ENCODE measurements at regions not wholly inside any gene's neighbourhood (a gene's known extent, or its start where the extent isn't known, plus 50 kb on each side); places are given as distances from the start of the nearest gene placed in this dataset.

GRCh38 chr10:9416331-9416730 is 1361.8 kb downstream of the GATA3 start:
- POLR2A ChIA-PET: no interaction called here

GRCh38 chr10:9419757-9420156 is 1365.3 kb downstream of the GATA3 start:
- H3K36me3 ChIP-seq (ENCODE audit: control insufficient read depth, insufficient read depth, low read length): no peaks in the 10 kb centered on the region
- no peak overlapping the region for H3K4me3 ChIP-seq (ENCODE audit: low read depth, low read length)
- peaks cover 11% of the 10 kb centered on the region for H3K9me3 Mint-ChIP-seq (ENCODE audit: unreplicated experiment)
- H3K4me3 Mint-ChIP-seq (ENCODE audit: unreplicated experiment): no peak overlapping the region
- DNase-seq: no peak
- BruUV-seq (replicated peaks): no TSS peak
- no peaks in the 10 kb centered on the region for H3K4me1 ChIP-seq
- no peak overlapping the region for H3K27ac Mint-ChIP-seq (ENCODE audit: unreplicated experiment)
- ChIA-PET CTCF (no interaction called here), POLR2A (no interaction called here)
- intact Hi-C loops (cut with micrococcal nuclease; ENCODE audit: unreplicated experiment): no loop called here
- H3K27me3 ChIP-seq (replicated peaks; ENCODE audit: control insufficient read depth, insufficient read depth, low read length): no peaks in the 10 kb centered on the region
- H3K9me3 ChIP-seq: no peaks in the 10 kb centered on the region
- H3K36me3 Mint-ChIP-seq (ENCODE audit: insufficient read depth, unreplicated experiment): no peaks in the 10 kb centered on the region
- TF ChIP-seq, protein P1, sequence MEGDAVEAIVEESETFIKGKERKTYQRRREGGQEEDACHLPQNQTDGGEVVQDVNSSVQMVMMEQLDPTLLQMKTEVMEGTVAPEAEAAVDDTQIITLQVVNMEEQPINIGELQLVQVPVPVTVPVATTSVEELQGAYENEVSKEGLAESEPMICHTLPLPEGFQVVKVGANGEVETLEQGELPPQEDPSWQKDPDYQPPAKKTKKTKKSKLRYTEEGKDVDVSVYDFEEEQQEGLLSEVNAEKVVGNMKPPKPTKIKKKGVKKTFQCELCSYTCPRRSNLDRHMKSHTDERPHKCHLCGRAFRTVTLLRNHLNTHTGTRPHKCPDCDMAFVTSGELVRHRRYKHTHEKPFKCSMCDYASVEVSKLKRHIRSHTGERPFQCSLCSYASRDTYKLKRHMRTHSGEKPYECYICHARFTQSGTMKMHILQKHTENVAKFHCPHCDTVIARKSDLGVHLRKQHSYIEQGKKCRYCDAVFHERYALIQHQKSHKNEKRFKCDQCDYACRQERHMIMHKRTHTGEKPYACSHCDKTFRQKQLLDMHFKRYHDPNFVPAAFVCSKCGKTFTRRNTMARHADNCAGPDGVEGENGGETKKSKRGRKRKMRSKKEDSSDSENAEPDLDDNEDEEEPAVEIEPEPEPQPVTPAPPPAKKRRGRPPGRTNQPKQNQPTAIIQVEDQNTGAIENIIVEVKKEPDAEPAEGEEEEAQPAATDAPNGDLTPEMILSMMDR (IDR thresholded peaks at IDR 0.05; ENCODE audit: insufficient read depth in 1 of 2, low read depth in 1 of 2, low read length in 1 of 2, severe bottlenecking in 1 of 2, unreplicated experiment in 1 of 2): no peak
- H3K27me3 Mint-ChIP-seq (ENCODE audit: insufficient read depth, unreplicated experiment): peaks cover 6% of the 10 kb centered on the region
- no peaks in the 10 kb centered on the region for H3K4me1 Mint-ChIP-seq (ENCODE audit: low read depth, unreplicated experiment)

More at GRCh38 chr10:9416331-9416730, 1361.8 kb downstream of the GATA3 start:
- Histone ChIP-seq H3K36me3 (ENCODE audit: control insufficient read depth, insufficient read depth, low read length) (no peaks in the 10 kb centered on the region), H3K27me3 (replicated peaks; ENCODE audit: control insufficient read depth, insufficient read depth, low read length) (no peaks in the 10 kb centered on the region), H3K4me3 (ENCODE audit: low read depth, low read length) (no peak overlapping the region), H3K4me1 (no peaks in the 10 kb centered on the region), H3K9me3 (no peaks in the 10 kb centered on the region)
- CTCF ChIA-PET: no interaction called here
- Mint-ChIP-seq H3K9me3 (ENCODE audit: unreplicated experiment) (no peaks in the 10 kb centered on the region), H3K27me3 (ENCODE audit: insufficient read depth, unreplicated experiment) (peaks cover 6% of the 10 kb centered on the region), H3K4me3 (ENCODE audit: unreplicated experiment) (no peak overlapping the region), H3K36me3 (ENCODE audit: insufficient read depth, unreplicated experiment) (no peaks in the 10 kb centered on the region), H3K27ac (ENCODE audit: unreplicated experiment) (no peak overlapping the region), H3K4me1 (ENCODE audit: low read depth, unreplicated experiment) (no peaks in the 10 kb centered on the region)
- TF ChIP-seq, protein P1 (IDR thresholded peaks at IDR 0.05; ENCODE audit: insufficient read depth in 1 of 2, low read depth in 1 of 2, low read length in 1 of 2, severe bottlenecking in 1 of 2, unreplicated experiment in 1 of 2): no peak
- BruUV-seq (replicated peaks): no TSS peak
- no peak for DNase-seq
- intact Hi-C loops (cut with micrococcal nuclease; ENCODE audit: unreplicated experiment): no loop called here

- no peaks in the 10 kb centered on the region for H3K4me1 Mint-ChIP-seq (ENCODE audit: low read depth, unreplicated experiment)
- no peak for DNase-seq
- no peak overlapping the region for H3K27ac Mint-ChIP-seq (ENCODE audit: unreplicated experiment)
- peaks cover 27% of the 10 kb centered on the region for H3K9me3 Mint-ChIP-seq (ENCODE audit: unreplicated experiment)
- no peaks in the 10 kb centered on the region for H3K36me3 ChIP-seq (ENCODE audit: control insufficient read depth, insufficient read depth, low read length)
- BruUV-seq (replicated peaks): no TSS peak
- no peaks in the 10 kb centered on the region for H3K36me3 Mint-ChIP-seq (ENCODE audit: insufficient read depth, unreplicated experiment)
- no peak overlapping the region for H3K4me3 ChIP-seq (ENCODE audit: low read depth, low read length)
- intact Hi-C loops (cut with micrococcal nuclease; ENCODE audit: unreplicated experiment): no loop called here
- no peaks in the 10 kb centered on the region for H3K27me3 Mint-ChIP-seq (ENCODE audit: insufficient read depth, unreplicated experiment)
- ChIA-PET CTCF (no interaction called here), POLR2A (no interaction called here)
- no peaks in the 10 kb centered on the region for H3K4me1 ChIP-seq
- TF ChIP-seq, protein P1 (IDR thresholded peaks at IDR 0.05; ENCODE audit: insufficient read depth in 1 of 2, low read depth in 1 of 2, low read length in 1 of 2, severe bottlenecking in 1 of 2, unreplicated experiment in 1 of 2): no peak
- no peaks in the 10 kb centered on the region for H3K27me3 ChIP-seq (replicated peaks; ENCODE audit: control insufficient read depth, insufficient read depth, low read length)
- H3K4me3 Mint-ChIP-seq (ENCODE audit: unreplicated experiment): no peak overlapping the region
- H3K9me3 ChIP-seq: no peaks in the 10 kb centered on the region
Observed at GRCh38 chr10:9427209-9427608, 1372.7 kb downstream of the GATA3 start.
